ENCODE measurements at regions not wholly inside any gene's neighbourhood (a gene's known extent, or its start where the extent isn't known, plus 50 kb on each side); places are given as distances from the start of the nearest gene placed in this dataset.

- TF ChIP-seq CTCF (IDR thresholded peaks at IDR 0.05 in 2 of 3, conservative IDR thresholded peaks at IDR 0.05 in 1 of 3; ENCODE audit: borderline replicate concordance in 1 of 3, insufficient read depth in 1 of 3, low read depth in 2 of 3, low read length in 2 of 3) (no peak), REST (IDR thresholded peaks at IDR 0.05; ENCODE audit: low read depth) (no peak), ZFX (IDR thresholded peaks at IDR 0.05) (no peak)
Observed at GRCh38 chr13:109655611-109656010, 130.8 kb downstream of the IRS2 start (continued).

GRCh38 chr13:109655206-109655600 lies 131.2 kb downstream of the IRS2 start:
- Histone ChIP-seq H4K20me1 (ENCODE audit: insufficient read depth) (no peaks in the 10 kb centered on the region), H2AFZ (ENCODE audit: low read depth, low read length, poor library complexity, severe bottlenecking) (no peak overlapping the region), H3K9ac (ENCODE audit: low read length) (no peak overlapping the region), H3K4me1 (ENCODE audit: control insufficient read depth in 1 of 2, insufficient read depth in 2 of 2, low read length in 2 of 2) (no peaks in the 10 kb centered on the region), H3K9me2 (ENCODE audit: insufficient read depth) (no peaks in the 10 kb centered on the region), H3K36me3 (ENCODE audit: control insufficient read depth in 1 of 2, insufficient read depth in 2 of 2, low read length in 2 of 2) (no peaks in the 10 kb centered on the region), H3K27ac (ENCODE audit: low read depth, low read length) (no peak overlapping the region), H3K4me3 (replicated peaks in 1 of 2; ENCODE audit: low read depth in 1 of 2, low read length in 2 of 2) (no peak overlapping the region), H3K4me2 (ENCODE audit: low read length) (no peak overlapping the region), H3K9me3 (ENCODE audit: control insufficient read depth in 1 of 2, insufficient read depth in 1 of 2, low read depth in 1 of 2, low read length in 2 of 2) (no peaks in the 10 kb centered on the region), H3K79me2 (ENCODE audit: insufficient read depth, low read length) (no peaks in the 10 kb centered on the region), H3K27me3 (ENCODE audit: insufficient read depth, low read length) (no peaks in the 10 kb centered on the region)
- BruUV-seq (replicated peaks), result no TSS peak
- DNase-seq (ENCODE audit: low read depth, low spot score) (no peak), ATAC-seq (no peak)
- TF ChIP-seq EZH2 (IDR thresholded peaks at IDR 0.05), result no peak
- TF ChIP-seq TCF7L2 (IDR thresholded peaks at IDR 0.05; ENCODE audit: borderline replicate concordance, extremely low read depth, insufficient read depth, insufficient read length), result no peak
- no peak for TF ChIP-seq SIN3A (IDR thresholded peaks at IDR 0.05; ENCODE audit: low read depth)
- TF ChIP-seq POLR2A (IDR thresholded peaks at IDR 0.05; ENCODE audit: borderline replicate concordance, extremely low read depth, insufficient read depth, insufficient read length), result no peak
- TF ChIP-seq ELF1 (IDR thresholded peaks at IDR 0.05; ENCODE audit: borderline replicate concordance, low read depth), result no peak
- no peak for TF ChIP-seq YY1 (IDR thresholded peaks at IDR 0.05; ENCODE audit: extremely low read depth, insufficient replicate concordance, low read depth, low read length)
- no peak for TF ChIP-seq CBX3 (IDR thresholded peaks at IDR 0.05; ENCODE audit: low read depth)
- TF ChIP-seq ZFX (IDR thresholded peaks at IDR 0.05), result no peak
- no peak for TF ChIP-seq POLR2AphosphoS5 (IDR thresholded peaks at IDR 0.05; ENCODE audit: low read depth, low read length)
- no peak for TF ChIP-seq FOSL1 (IDR thresholded peaks at IDR 0.05; ENCODE audit: low read depth)
- TF ChIP-seq MAX (IDR thresholded peaks at IDR 0.05), result no peak
- no peak for TF ChIP-seq ATF3 (IDR thresholded peaks at IDR 0.05)
- TF ChIP-seq CEBPB (IDR thresholded peaks at IDR 0.05; ENCODE audit: low read depth), result no peak
- no peak for TF ChIP-seq ZNF274 (IDR thresholded peaks at IDR 0.05; ENCODE audit: low read depth, low read length)
- no peak for TF ChIP-seq SRF (IDR thresholded peaks at IDR 0.05; ENCODE audit: low read depth)
- TF ChIP-seq REST (IDR thresholded peaks at IDR 0.05; ENCODE audit: low read depth), result no peak
- RAD21 ChIA-PET (ENCODE audit: low non-redundant PET in 1 of 2, low total read pairs in 2 of 2, uncharacterized antibody in 2 of 2, unreplicated experiment in 2 of 2), result no interaction called here
- CTCF ChIA-PET, result no interaction called here
- POLR2A ChIA-PET, result no interaction called here
- intact Hi-C loops (cut with micrococcal nuclease), result no loop called here

Data from HCT116 (cell line).